Keratinocyte (primary cell): ENCODE measurements at regions not wholly inside any gene's neighbourhood (a gene's known extent, or its start where the extent isn't known, plus 50 kb on each side); places are given as distances from the start of the nearest gene placed in this dataset.

Source experiments
- DNase-seq: peaks from one replicate; pipeline ENCODE4 v3.0.0-alpha.2; 2011; ENCODE audit warnings: low read depth, missing footprints, low spot score
- FAIRE-seq: peaks from 2 replicates; lab custom pipeline; 2011; peaks lifted over from hg19 to GRCh38; lab: Jason Lieb, UNC
- H2AFZ ChIP-seq: 2 replicates; pipeline ENCODE4 v1.6.0; 2012; ENCODE audit warnings: low read length, control low read depth, inconsistent platforms; ENCODE audit not compliant: control insufficient read depth
- H3K27ac ChIP-seq: 2 replicates; pipeline ENCODE4 v1.5.1; 2011; ENCODE audit warnings: low read length; ENCODE audit not compliant: control insufficient read depth, insufficient read depth
- H3K27me3 ChIP-seq: 3 replicates; pipeline ENCODE4 v1.6.0; 2011; ENCODE audit warnings: low read length; ENCODE audit not compliant: control insufficient read depth, insufficient read depth; ENCODE audit errors: extremely low read depth
- H3K36me3 ChIP-seq, 2 experiments: 2 replicates in 1 of 2; 3 replicates in 1 of 2; pipeline ENCODE4 v1.5.1; 2011; ENCODE audit warnings: low read length in 2 of 2, mild to moderate bottlenecking in 1 of 2; ENCODE audit not compliant: control insufficient read depth in 2 of 2, insufficient read depth in 2 of 2; ENCODE audit errors: extremely low read depth in 1 of 2
- H3K4me1 ChIP-seq: 3 replicates; pipeline ENCODE4 v1.5.1; 2011; ENCODE audit warnings: low read length; ENCODE audit not compliant: control insufficient read depth, insufficient read depth; ENCODE audit errors: extremely low read depth
- H3K4me2 ChIP-seq: 3 replicates; pipeline ENCODE4 v1.6.0; 2011; ENCODE audit warnings: low read depth, low read length; ENCODE audit not compliant: control insufficient read depth, insufficient read depth; ENCODE audit errors: extremely low read depth
- H3K4me3 ChIP-seq, 3 experiments: fragments of 200-600 bp in 1 of 3; sonication (generic) in 1 of 3; 2 replicates in 2 of 3; 3 replicates in 1 of 3; pipeline ENCODE4 v1.5.1; 2011 to 2016; ENCODE audit warnings: low read length in 3 of 3, mild to moderate bottlenecking in 3 of 3, control low read depth in 2 of 3, inconsistent platforms in 1 of 3, low read depth in 1 of 3, mixed read lengths in 1 of 3, mixed run types in 1 of 3, moderate library complexity in 1 of 3; ENCODE audit not compliant: control insufficient read depth in 2 of 3, insufficient read depth in 2 of 3; ENCODE audit errors: extremely low read depth in 1 of 3
- H3K79me2 ChIP-seq: 2 replicates; pipeline ENCODE4 v1.6.0; 2012; ENCODE audit warnings: low read length; ENCODE audit not compliant: control insufficient read depth, insufficient read depth
- H3K9ac ChIP-seq: 3 replicates; pipeline ENCODE4 v1.6.0; 2011; ENCODE audit warnings: low read length; ENCODE audit not compliant: control insufficient read depth, insufficient read depth; ENCODE audit errors: extremely low read depth
- H3K9me1 ChIP-seq: 3 replicates; pipeline ENCODE4 v1.6.0; 2011; ENCODE audit warnings: low read length; ENCODE audit not compliant: control insufficient read depth, insufficient read depth; ENCODE audit errors: extremely low read depth
- H3K9me3 ChIP-seq: 2 replicates; pipeline ENCODE4 v1.5.1; 2012; ENCODE audit warnings: low read depth, low read length; ENCODE audit not compliant: control insufficient read depth
- H4K20me1 ChIP-seq: 3 replicates; pipeline ENCODE4 v1.6.0; 2011; ENCODE audit warnings: low read length; ENCODE audit not compliant: control insufficient read depth, insufficient read depth; ENCODE audit errors: extremely low read depth
- EZH2 ChIP-seq: IDR thresholded peaks from one replicate; pipeline ENCODE4 v1.6.1; 2012; ENCODE audit warnings: inconsistent platforms, mild to moderate bottlenecking, low read length, moderate library complexity
- dilution Hi-C: fragments of 300-500 bp; cut with MboI; formaldehyde crosslinking; loops from one replicate; pipeline ENCODE4 v1.7.0; 2020; ENCODE audit warnings: low sequenced_read_pairs; ENCODE audit not compliant: extremely low pct_ligation_motif_present
- TF ChIP-seq, protein P1 (sequence below), 3 experiments: IDR thresholded peaks in 1 of 3; conservative IDR thresholded peaks in 1 of 3; optimal IDR thresholded peaks in 1 of 3; 2 replicates in 2 of 3; 3 replicates in 1 of 3; pipeline versions ENCODE3 to v1.5.1; 2011; ENCODE audit warnings: low read length in 3 of 3, mild to moderate bottlenecking in 3 of 3, moderate library complexity in 2 of 3, control low read depth in 1 of 3, inconsistent platforms in 1 of 3; ENCODE audit not compliant: insufficient read depth in 2 of 3; ENCODE audit errors: extremely low read depth in 1 of 3

DNA sequence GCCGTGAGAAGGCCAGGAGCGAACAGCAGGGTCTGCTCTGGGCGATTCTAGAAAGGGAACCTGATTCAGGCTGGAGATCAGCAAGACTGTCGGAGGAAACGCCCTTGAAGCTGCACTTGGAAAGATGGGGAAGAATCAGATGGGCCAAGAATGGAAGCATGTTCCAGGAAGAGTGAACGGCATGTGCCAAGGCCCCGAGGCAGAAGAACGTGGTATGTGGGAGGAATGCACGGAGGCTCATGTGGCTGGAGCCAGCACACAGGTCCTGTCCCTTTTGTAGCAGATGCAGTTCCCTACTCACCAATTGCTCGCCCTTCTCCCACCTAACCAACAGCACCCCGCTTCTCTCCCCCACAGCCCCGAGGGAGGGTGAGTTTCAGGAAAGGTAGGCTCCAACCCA is 180.6 kb downstream of the TFAP2C start:
- no peaks in the 10 kb centered on the region for H3K79me2 ChIP-seq
- no peaks in the 10 kb centered on the region for H3K9me3 ChIP-seq
- peak overlapping the region; percentile 13 for H3K9ac ChIP-seq
- DNase-seq, result no peak
- dilution Hi-C loops, result no loop called here
- no peak overlapping the region for H3K4me3 ChIP-seq
- no peaks in the 10 kb centered on the region for H3K9me1 ChIP-seq
- no peaks in the 10 kb centered on the region for H4K20me1 ChIP-seq
- TF ChIP-seq EZH2, result no peak
- TF ChIP-seq, protein P1, sequence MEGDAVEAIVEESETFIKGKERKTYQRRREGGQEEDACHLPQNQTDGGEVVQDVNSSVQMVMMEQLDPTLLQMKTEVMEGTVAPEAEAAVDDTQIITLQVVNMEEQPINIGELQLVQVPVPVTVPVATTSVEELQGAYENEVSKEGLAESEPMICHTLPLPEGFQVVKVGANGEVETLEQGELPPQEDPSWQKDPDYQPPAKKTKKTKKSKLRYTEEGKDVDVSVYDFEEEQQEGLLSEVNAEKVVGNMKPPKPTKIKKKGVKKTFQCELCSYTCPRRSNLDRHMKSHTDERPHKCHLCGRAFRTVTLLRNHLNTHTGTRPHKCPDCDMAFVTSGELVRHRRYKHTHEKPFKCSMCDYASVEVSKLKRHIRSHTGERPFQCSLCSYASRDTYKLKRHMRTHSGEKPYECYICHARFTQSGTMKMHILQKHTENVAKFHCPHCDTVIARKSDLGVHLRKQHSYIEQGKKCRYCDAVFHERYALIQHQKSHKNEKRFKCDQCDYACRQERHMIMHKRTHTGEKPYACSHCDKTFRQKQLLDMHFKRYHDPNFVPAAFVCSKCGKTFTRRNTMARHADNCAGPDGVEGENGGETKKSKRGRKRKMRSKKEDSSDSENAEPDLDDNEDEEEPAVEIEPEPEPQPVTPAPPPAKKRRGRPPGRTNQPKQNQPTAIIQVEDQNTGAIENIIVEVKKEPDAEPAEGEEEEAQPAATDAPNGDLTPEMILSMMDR (optimal IDR thresholded peaks at IDR 0.05 in 1 of 3, IDR thresholded peaks at IDR 0.05 in 1 of 3, conservative IDR thresholded peaks at IDR 0.05 in 1 of 3; ENCODE audit: extremely low read depth in 1 of 3, insufficient read depth in 2 of 3, low read length in 3 of 3), result no peak
- H3K4me2 ChIP-seq, result peak overlapping the region; percentile 84
- H3K27me3 ChIP-seq, result no peaks in the 10 kb centered on the region
- H2AFZ ChIP-seq, result peak overlapping the region; percentile 72
- peaks cover 47% of the 10 kb centered on the region for H3K4me1 ChIP-seq
- FAIRE-seq, result peak; percentile 81
- peak overlapping the region; percentile 80 for H3K27ac ChIP-seq
- no peaks in the 10 kb centered on the region for H3K36me3 ChIP-seq

DNA sequence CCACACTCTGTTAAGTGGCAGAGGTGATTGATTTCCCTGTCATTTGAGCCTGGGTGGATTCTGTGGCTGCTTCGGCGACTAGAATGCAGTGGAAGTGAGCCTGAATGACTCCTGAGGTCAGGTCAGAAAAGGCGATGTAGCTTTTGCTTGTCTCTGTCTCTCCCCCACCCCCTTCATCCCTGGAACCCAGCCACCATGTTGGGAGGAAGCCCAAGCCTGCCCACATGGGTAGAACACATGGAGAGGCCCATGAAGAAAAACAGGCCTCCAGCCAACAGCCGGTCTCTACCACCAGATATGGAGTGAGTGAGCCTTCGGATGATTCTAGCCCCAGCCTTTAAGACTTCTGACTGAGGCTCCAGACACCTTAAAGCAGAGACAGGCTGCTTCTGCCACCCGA is 181.0 kb downstream of the TFAP2C start:
- no peaks in the 10 kb centered on the region for H3K9me1 ChIP-seq
- peak overlapping the region; percentile 13 for H3K9ac ChIP-seq
- H2AFZ ChIP-seq, result peak overlapping the region; percentile 72
- no peaks in the 10 kb centered on the region for H3K9me3 ChIP-seq
- no peak for DNase-seq
- no peak overlapping the region for H3K4me3 ChIP-seq
- peaks cover 47% of the 10 kb centered on the region for H3K4me1 ChIP-seq
- peak overlapping the region; percentile 80 for H3K27ac ChIP-seq
- TF ChIP-seq, protein P1 (optimal IDR thresholded peaks at IDR 0.05 in 1 of 3, IDR thresholded peaks at IDR 0.05 in 1 of 3, conservative IDR thresholded peaks at IDR 0.05 in 1 of 3; ENCODE audit: extremely low read depth in 1 of 3, insufficient read depth in 2 of 3, low read length in 3 of 3), result no peak
- TF ChIP-seq EZH2, result no peak
- H3K79me2 ChIP-seq, result no peaks in the 10 kb centered on the region
- no peaks in the 10 kb centered on the region for H4K20me1 ChIP-seq
- H3K4me2 ChIP-seq, result no peak overlapping the region
- FAIRE-seq, result no peak
- dilution Hi-C loops, result no loop called here
- H3K27me3 ChIP-seq, result no peaks in the 10 kb centered on the region
- H3K36me3 ChIP-seq, result no peaks in the 10 kb centered on the region
